Endothelial cell of umbilical vein (primary cell): ENCODE measurements at regions not wholly inside any gene's neighbourhood (a gene's known extent, or its start where the extent isn't known, plus 50 kb on each side); places are given as distances from the start of the nearest gene placed in this dataset.

Experiments used
- CTCF ChIP-seq, 2 donors: IDR thresholded peaks; 1 replicate in 1 of 2; 2 replicates in 1 of 2; pipeline ENCODE4 v1.5.1; 2011; ENCODE audit warnings: low read length in 2 of 2, mild to moderate bottlenecking in 2 of 2, moderate library complexity in 2 of 2, control low read depth in 1 of 2, inconsistent platforms in 1 of 2, low read depth in 1 of 2; ENCODE audit not compliant: insufficient read depth in 1 of 2; ENCODE audit errors: extremely low read depth in 1 of 2
- EZH2 ChIP-seq: IDR thresholded peaks from 2 replicates; pipeline ENCODE4 v1.6.1; 2012; ENCODE audit warnings: borderline replicate concordance, low read depth, mild to moderate bottlenecking, moderate library complexity, low read length, inconsistent platforms; ENCODE audit not compliant: severe bottlenecking
- FOS ChIP-seq: IDR thresholded peaks from 2 replicates; pipeline ENCODE4 v1.6.1; 2011; ENCODE audit warnings: mild to moderate bottlenecking, low read length, moderate library complexity, borderline replicate concordance; ENCODE audit not compliant: insufficient read depth
- GATA2 ChIP-seq: IDR thresholded peaks from 2 replicates; pipeline ENCODE4 v1.7.0; 2011; ENCODE audit warnings: low read depth, mild to moderate bottlenecking, moderate library complexity, mixed read lengths, low read length; ENCODE audit not compliant: insufficient read length, insufficient read depth
- JUN ChIP-seq: IDR thresholded peaks from 2 replicates; pipeline ENCODE4 v1.6.1; 2011; ENCODE audit warnings: borderline replicate concordance, low read depth; ENCODE audit not compliant: insufficient read length, insufficient read depth
- MAX ChIP-seq: IDR thresholded peaks from 2 replicates; pipeline ENCODE4 v1.6.1; 2011; ENCODE audit not compliant: insufficient read depth, insufficient read length
- MYC ChIP-seq: IDR thresholded peaks from one replicate; pipeline ENCODE4 v1.6.1; 2011; ENCODE audit warnings: mild to moderate bottlenecking, low read depth, low read length
- POLR2A ChIP-seq: IDR thresholded peaks from 2 replicates; pipeline ENCODE4 v1.6.1; 2012; ENCODE audit warnings: low read depth, mild to moderate bottlenecking, control low read depth, low read length
- POLR2AphosphoS5 ChIP-seq: IDR thresholded peaks from 2 replicates; pipeline ENCODE4 v1.6.1; 2012; ENCODE audit warnings: low read depth, mild to moderate bottlenecking, control low read depth, low read length, moderate library complexity; ENCODE audit not compliant: insufficient read depth

DNA sequence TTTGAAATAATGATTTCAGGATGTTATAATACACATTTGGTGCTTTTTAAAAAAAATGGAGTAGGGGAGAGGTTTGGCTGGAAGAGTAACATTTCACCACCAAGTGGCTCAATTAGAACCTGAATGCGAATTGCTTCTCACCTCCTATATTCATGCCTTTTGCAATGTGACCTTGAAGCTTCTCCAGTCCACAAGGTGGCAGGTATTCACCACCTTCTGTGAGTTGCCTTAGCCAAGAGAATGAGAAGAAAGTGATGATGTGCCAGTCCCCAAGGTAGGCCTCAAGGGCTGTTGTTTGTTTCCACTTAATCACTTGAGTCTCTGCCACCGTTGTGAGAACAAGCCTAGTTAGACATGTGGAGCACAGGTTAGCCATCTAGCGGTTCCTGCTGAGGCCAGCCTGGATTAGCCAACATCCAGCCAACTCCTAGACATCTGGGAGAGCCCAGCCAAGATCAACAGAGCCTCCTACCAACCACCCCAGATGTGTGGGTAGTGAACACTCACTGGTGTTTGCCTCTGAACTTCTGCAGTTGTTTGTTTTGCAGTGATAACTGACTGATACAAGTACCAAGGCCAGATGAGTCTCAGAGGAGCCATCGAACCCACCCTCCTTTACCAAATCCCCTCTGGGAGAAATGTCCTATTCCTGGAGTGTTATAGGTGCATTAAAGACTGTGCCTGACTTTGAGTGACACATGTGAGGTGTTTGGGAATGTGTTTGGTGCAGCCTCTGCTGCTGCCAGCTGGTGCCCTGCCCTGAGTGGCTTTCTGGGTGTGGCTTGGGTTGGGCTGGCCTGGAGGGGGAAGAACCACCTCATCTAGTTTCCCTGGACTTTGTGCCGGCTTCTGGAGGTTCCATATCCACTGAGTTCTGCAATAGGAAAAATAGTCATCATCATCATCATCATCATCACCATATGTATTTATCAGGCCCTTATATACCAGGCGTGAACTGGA lies 132.5 kb upstream of the RFLNA start:
- TF ChIP-seq CTCF (IDR thresholded peaks at IDR 0.05; ENCODE audit: extremely low read depth in 1 of 2, insufficient read depth in 1 of 2, low read depth in 1 of 2, low read length in 2 of 2) = no peak
- TF ChIP-seq POLR2A = no peak
- TF ChIP-seq POLR2AphosphoS5 = no peak
- no peak for TF ChIP-seq EZH2
- no peak for TF ChIP-seq GATA2
- TF ChIP-seq JUN = no peak
- no peak for TF ChIP-seq MAX
- TF ChIP-seq MYC = no peak
- no peak for TF ChIP-seq FOS
